ENCODE measurements at regions not wholly inside any gene's neighbourhood (a gene's known extent, or its start where the extent isn't known, plus 50 kb on each side); places are given as distances from the start of the nearest gene placed in this dataset.

DNA sequence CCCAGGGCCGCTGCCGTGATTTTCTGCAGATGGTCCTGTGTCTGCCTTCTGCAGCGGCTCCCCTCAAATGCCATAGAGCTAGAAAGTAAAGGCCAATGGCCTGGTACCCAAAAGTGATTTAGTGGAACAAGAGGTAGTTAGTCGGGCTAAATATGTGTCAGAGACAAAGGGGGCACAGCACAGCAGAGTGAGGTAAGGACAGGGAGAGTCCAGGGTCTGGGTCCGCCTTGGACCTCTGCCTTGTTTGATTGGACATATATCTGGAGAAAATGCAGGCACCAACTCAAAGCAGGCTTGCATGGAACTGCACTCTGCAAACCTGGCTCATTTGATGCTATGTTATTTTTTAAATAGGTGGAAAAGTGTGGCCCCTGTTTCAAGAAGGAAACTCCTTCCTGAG, 249.6 kb upstream of the B3GAT1 start:
- no peak for DNase-seq

DNA sequence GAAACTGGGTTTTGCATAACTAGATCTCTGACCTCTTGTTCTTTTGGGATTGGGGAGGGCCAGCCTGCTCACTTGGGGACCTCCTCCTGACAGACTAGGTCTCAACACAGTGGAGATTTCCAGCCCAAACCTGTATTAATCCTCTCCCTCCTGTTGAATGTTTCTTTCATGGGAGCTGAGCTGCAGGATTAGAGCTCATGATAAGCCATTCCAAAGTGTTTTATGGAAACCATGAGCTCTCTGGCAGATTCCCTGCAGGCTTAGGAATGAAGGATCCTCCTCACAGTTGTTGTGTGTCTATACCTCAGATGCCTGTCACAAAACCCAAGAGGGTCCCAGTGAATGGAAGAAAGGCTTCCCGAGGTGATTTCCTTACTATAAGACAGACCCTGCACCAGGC, 248.4 kb upstream of the B3GAT1 start:
- DNase-seq = no peak

DNA sequence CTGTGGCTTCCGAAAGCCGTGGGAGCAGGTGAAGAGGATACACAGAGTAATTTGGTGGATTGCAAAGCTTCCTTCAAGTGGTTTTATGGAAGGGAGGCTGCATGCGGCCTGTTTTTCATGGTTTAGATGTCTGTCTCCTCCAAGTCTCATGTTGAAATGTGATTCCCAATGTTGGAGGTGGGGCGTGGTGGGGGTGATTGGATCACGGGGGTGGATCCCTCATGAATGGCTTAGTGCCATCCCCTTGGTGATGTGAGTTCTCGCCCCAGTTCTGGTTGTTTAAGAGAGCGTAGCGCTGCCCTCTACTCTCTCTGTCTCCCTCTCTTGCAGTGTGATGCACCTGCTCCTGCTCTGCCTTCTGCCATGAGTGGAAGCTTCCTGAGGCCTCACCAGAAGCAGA, 247.8 kb upstream of the B3GAT1 start:
- DNase-seq = no peak

DNA sequence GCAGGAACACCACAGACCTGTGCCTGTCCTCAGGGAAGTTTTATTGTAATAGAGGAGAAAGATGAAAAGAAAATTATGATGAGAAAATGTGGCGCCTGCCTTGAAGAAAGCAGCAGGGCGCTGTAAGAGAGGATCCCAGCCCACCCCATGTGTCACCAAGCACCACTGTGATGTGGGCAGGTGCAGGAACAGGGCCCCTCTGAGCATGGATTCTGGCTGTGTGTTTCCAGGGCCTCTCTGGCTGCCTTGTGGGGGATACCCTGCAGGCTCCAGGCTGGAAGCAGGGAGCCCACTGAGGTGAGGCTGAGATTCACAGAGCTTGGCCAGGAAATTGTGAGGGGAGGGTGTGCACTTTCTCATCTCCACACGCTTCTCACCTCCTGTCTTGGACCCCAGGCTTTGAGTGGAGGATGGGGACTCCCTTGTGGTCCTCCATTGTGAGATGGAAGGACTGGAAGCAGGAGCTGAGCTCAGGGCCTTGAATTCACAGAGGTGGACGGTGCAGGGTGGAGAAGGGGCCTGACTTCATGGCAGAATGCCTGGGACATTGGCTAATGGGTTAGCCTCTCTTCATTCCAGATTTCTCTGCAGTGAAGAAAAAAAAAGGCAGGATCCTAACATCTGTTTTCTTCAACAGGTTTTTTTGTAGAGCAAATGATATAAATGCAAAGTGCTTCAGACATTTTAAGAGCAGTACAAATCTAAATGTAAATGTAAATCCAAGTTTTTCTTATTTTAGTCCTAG, 246.6 kb upstream of the B3GAT1 start:
- DNase-seq = no peak

DNA sequence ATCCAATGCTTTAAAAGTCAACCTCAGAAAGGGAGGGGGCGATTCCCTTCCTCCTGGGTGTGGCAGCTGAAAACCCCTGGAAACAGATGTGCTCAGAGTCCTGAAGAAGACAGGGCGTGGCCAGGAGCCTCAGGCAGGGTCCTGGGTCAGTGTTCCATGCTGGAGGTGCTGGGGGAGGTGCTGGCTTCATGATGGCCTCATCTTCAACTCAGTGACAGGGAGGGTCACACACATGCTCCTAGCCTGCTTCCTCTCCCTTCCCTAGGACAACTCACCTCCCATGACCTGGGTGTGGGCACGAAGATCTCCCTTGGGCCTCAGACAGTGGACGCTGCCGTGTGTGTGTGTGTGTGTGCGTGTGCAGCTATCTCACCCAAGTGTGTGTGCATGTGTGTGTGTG, 245.6 kb upstream of the B3GAT1 start:
- DNase-seq = no peak

DNA sequence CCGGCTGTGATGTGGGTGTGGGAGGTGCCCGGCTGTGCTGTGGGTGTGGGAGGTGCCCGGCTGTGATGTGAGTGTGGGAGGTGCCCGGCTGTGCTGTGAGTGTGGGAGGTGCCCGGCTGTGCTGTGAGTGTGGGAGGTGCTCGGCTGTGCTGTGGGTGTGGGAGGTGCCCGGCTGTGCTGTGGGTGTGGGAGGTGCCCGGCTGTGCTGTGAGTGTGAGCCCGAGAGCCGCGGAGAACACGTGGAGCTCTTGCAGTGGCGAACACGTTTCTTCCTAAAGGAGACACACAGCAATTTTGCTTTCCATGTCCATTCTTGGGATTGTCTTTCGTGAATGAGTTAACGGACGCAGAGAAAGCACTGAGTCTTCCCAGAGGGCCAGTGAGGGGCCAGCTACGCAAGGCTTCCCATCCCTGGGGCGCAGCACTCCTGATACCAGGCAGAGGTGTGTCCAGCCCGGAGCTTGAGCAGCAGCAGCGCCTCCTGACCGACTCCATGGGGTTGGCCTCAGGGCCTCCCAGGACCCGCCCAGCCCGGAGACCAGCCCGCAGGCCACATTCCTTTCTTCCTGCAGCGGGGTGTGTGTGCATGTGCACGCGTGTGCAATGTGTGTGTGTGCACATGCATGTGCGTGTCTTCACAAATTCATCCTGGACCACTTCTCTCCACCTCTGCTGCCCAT, 245.0 kb upstream of the B3GAT1 start:
- DNase-seq = peak in 1 of 2 experiments; percentile 31

DNA sequence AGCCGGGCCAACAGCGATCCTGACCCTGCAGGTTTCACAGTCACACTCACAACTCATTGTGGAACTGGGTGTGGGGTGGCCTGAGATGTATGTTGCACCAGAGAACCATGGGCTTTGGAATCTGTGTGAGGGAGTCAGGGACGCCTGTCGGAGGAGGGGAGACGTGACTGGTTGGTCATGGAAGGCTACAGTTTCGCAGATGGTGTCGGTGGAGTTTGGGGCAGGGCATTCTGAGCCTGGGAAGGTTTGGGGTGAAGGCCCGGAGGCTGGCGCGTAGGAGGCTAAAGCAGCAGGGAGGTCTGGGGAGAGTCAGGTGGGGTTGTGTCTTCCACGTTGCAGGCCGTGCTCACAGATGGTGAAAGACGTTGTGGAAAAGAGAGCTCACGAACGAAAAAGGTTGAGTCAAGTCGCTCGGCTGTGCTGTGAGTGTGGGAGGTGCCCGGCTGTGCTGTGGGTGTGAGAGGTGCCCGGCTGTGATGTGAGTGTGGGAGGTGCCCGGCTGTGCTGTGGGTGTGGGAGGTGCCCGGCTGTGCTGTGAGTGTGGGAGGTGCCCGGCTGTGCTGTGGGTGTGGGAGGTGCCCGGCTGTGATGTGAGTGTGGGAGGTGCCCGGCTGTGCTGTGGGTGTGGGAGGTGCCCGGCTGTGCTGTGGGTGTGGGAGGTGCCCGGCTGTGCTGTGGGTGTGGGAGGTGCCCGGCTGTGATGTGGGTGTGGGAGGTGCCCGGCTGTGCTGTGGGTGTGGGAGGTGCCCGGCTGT, 244.2 kb upstream of the B3GAT1 start:
- peak in 1 of 2 experiments; percentile 2 for DNase-seq

DNA sequence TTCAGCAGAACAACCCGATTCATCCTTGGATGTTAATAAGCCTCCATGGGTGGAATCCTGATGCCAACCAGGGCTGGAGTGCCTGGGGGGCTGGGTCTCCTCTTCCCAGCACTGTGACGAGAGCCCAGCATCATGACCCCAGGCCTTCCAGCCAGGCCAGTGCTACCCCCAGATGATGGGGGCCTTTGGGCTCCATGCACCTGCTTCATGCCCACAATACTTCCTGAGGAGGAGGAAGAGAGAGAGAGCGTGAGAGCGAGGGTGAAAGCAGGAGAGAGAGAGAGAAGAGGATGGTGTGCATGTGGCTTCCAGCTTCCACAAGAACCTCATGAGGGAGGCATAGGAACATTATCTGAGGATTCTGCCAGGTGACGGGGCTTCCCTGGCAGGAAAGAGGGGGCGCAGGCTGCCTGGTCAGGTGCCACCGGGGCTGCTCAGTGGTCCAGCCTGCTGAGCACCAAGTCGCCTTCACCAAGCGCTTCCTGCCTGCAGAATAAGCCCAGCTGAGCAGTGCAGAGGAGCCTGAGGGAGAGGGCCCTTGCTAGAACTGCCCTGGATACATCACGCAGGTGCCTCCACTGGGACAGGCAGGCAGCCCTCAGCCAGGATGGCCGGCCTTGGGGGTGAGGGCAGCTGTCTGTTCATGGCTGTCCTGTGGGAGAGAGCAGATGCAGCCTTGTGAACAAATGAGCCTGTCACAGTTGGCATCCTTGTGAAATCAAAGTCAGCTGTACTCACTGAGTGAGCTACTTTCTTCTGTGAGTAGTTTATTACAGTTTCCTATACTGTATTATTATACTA, 243.3 kb upstream of the B3GAT1 start:
- no peak for DNase-seq

DNA sequence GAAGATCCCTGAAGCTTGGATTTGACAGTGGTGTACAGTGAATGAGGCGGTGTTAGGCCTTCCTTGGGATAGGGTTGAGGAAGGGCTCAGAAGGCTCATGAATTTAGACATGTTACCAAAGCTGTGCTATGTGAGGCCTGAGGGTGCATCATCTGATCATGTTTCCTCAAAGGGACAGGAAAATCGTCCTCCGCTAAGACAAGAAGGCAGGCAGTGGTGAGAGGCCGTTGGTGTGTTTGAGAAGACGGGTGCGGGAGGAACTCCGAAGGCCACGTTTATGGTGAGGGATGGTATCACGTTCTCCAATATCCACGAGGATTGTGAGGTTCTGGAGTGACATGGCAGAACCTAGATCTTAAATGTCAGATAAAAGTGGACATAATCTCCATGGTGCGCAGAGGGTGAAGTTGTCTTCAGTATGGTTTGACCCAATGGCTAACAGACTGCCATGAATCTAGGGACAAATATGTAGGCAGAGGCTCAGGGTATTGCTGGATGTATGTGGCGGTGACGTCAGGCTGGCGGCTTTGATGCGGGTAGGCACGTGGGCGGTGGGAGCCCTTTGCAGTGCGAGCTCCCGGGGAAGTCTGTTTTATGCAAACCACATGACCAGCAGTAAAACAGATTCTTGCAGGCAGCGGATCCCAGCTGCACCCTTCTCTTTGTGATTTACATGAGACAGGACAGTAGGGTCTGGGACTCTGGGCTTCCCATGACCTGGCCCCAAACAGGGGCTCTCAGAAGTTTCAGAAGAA, 242.3 kb upstream of the B3GAT1 start:
- DNase-seq = no peak

GRCh38 chr11:134652586-134653255, 240.7 kb upstream of the B3GAT1 start:
- no peak for DNase-seq

- DNase-seq = no peak
Measured at GRCh38 chr11:134647066-134647743, 235.2 kb upstream of the B3GAT1 start.

DNA sequence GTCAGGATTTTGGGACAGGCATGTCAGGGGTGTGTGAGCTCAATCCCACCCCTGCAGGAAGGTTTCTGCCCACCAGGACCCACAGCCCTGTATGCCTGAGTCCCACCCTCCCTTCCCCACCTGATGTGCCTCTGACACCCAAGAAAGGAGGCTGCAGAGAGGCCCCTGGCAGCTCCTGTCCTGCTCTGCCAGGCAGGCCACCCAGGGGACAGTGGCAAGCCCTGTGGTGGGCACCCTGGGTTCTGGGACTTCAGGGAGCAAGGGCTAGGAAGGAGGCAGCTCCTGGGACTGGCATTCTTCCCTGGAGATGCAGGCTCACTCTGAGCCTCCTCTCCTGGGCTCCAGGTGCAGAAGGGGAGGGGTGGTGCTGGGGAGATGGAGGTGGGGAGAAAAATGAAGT, 234.5 kb upstream of the B3GAT1 start:
- DNase-seq = no peak

- no peak for DNase-seq
Measured at GRCh38 chr11:134645576-134645975, 233.5 kb upstream of the B3GAT1 start.

DNA sequence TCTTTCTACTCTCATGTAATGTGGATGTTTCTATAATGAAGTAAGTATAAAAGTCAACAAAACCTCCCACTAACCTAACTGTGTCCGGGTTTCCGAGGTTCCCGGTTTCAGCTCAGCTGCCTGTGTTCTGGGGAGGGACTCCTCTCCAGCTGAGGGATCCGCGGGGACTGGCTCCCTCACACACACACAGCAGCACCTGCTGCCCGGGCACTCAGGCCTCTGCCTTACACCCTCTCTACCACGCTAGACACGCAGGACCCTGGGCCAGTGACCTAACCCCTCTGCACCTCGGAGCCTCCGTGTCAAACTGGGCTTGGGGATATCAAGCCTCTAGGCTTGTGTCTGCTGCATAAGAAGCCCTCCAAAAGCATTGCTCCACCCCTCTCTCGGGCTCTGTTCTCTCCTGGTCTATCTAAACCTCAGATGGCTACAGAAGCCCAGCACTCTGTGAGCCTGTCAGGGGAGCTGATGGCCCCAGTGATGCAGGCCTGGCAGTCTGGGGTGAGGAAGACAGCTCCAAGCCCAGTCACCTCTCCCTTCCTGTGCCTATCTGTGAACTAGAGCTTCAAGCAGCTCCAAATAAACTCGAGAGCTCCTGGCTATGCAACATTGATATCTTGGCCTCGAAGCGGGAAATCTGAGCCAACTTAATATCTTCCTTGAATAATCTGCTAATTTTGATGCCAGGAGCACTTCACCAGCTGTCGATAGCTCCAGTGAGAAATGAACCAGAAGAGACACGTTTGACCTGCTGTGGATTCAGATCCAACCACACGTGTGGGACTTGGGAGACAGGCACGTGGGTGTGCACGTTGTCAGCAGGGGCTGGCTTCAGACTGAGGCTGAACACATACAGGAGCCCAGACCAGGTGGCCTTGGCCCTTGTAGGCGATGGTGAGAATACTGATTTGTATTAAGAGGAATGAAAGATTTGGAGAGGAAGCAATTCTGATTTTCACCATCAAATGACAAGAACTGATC, 232.7 kb upstream of the B3GAT1 start:
- no peak for DNase-seq

DNA sequence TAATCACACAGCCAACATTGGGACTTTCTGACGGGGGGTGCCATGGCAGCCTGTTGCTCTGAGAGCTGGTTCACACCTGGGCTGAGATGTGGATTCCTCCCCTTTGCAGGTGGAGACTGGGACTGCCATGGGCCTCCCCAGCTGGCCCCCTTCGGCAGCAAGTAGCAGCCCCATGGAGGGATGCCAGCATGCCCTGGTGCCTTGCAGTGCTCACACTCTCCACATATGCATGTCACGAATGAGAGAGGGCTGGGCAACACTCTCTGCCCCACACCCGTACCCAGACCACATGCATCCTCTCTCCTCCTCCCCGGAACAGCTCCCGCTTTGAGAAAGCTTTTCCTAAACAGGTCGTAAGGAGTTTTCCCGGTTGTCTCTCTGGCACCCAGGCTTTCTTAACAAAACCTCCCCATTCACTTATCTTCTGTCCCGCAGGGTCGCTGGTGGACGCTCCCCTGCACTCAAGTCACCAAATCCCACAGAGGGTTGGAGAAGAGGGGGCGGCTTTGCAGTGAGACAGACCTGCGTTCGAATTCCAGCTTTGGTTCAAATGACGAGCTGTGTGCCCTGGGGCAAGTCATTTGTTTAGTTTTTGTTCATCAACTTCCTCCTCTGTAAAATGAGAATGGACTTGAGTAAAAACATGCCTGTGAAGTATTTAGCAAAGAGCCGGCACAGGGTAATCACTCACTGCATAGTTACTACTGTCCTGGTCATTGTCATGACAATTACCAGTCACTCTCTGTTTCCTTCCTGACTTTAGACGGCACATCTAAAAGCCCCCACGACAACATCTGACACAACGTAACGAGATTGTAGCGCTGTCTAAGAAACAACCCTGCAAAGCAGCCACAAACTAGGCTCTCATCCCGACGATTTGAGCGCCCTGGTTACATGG, 231.3 kb upstream of the B3GAT1 start:
- no peak for DNase-seq

- no peak for DNase-seq
Measured at GRCh38 chr11:134642206-134642605, 230.2 kb upstream of the B3GAT1 start.

DNA sequence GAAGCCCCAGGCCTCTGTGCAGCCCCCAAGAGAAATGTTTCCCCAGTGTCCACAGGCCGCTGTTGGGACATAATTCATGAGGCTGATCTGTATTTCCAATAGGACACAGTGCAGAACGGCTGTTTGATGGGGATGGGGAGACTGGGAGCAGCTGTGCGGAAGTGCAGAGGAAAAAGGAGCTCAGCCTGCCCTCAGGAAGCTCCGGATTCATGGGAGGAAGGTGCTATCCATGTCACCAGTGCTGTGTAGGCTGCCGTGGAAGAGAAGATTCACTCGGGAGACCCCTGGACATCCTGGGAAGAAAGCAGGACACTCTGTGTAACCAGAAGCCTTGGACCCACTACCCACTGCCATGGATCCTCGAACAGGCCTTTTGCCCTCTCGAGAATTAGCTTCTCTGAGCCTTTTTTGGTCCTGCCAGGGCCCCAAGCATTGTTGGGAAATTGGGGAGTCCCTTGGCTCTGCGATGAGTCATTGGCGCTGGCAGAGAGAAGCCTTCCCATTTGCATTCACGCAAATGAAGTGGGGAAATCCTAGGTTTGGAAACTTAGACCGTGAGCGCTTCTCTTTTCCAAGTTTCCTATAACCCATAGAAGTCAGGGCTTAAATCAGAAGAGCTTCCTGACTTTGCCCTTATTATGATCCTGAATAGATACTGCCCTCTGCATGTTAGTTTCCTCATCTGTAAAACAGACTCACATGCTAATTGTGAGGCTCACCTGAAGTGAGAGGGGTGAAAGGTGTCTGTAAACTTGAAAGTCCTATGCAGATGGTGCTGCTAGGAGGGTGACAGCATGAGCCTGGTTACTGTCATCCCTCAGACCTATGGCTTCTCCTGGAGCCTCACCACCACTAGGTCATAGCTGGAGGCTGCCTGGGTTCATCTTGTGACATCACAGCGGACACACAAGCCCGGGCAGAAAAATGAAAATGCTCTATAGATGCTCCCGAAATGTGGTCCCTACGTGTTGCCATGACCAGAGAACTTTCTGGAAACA, 229.2 kb upstream of the B3GAT1 start:
- no peak for DNase-seq
